Mucosa of descending colon (tissue), 3 donors: ENCODE measurements at regions not wholly inside any gene's neighbourhood (a gene's known extent, or its start where the extent isn't known, plus 50 kb on each side); places are given as distances from the start of the nearest gene placed in this dataset.
A peak's percentile ranks its signal among the peaks of the same experiment; 100 is the strongest.

Source experiments
- ATAC-seq: fragments of 200-7000 bp; cut with Tn5 transposase; one replicate; pipeline ENCODE4 v1.9.1; 2020; ENCODE audit warnings: mild to moderate bottlenecking, moderate library complexity
- DNase-seq, 3 donors: peaks; one replicate each; pipeline ENCODE4 v3.0.0-alpha.2; 2020
- H3K36me3 ChIP-seq: fragments of 200-600 bp; one replicate; pipeline ENCODE4 v1.8.0; 2021; ENCODE audit warnings: low read depth, mild to moderate bottlenecking
- H3K4me1 ChIP-seq: fragments of 200-600 bp; one replicate; pipeline ENCODE4 v1.8.0; 2021; ENCODE audit warnings: low read depth, mild to moderate bottlenecking
- H3K4me3 ChIP-seq: fragments of 200-600 bp; one replicate; pipeline ENCODE4 v1.8.0; 2021; ENCODE audit warnings: mild to moderate bottlenecking
- H3K9me3 ChIP-seq: fragments of 200-600 bp; one replicate; pipeline ENCODE4 v1.8.0; 2021; ENCODE audit warnings: mild to moderate bottlenecking
- intact Hi-C, 2 donors: fragments of 100-400 bp; cut with DNase I in 1 of 2; cut with micrococcal nuclease in 1 of 2; formaldehyde crosslinking; loops; one replicate each; pipeline versions ENCODE4 v1.11.0 to v1.11.1; 2022; cut with DNase I, micrococcal nuclease
- TF ChIP-seq, protein P1 (sequence below): fragments of 200-600 bp; IDR thresholded peaks from one replicate; pipeline ENCODE4 v1.8.0; 2022; ENCODE audit warnings: antibody characterized with exemption, mild to moderate bottlenecking
- donor health status: DM: no; HTN: no; CAD: no; lungs with moderate emphysema.
- donor health status: DM: no; HTN: no; CAD: no.
- donor health status: DM: no; HTN: yes; CAD: no.

DNA sequence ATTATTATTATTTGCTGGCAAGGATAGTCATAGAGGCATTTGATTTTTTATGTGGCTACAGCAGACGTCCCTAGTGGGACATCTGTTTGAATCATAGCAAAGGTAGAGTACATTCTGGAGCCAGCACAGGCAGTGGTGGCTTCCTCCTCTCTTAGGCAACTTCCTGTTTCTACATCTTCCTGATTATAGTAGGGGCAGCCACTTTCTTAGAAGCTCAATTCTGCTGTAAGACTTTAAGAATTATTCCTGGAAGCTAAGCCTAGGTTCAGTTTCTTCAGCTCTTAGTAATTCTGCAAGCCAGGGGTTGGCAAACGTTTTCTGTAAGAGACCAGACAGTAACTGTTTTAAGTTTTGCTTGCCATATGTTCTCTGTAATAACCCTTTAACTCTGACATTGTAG lies 129.3 kb upstream of the TENM4 start:
- Histone ChIP-seq H3K9me3 (no peaks in the 10 kb centered on the region), H3K36me3 (no peaks in the 10 kb centered on the region), H3K4me1 (no peaks in the 10 kb centered on the region), H3K4me3 (no peak overlapping the region)
- TF ChIP-seq, protein P1, sequence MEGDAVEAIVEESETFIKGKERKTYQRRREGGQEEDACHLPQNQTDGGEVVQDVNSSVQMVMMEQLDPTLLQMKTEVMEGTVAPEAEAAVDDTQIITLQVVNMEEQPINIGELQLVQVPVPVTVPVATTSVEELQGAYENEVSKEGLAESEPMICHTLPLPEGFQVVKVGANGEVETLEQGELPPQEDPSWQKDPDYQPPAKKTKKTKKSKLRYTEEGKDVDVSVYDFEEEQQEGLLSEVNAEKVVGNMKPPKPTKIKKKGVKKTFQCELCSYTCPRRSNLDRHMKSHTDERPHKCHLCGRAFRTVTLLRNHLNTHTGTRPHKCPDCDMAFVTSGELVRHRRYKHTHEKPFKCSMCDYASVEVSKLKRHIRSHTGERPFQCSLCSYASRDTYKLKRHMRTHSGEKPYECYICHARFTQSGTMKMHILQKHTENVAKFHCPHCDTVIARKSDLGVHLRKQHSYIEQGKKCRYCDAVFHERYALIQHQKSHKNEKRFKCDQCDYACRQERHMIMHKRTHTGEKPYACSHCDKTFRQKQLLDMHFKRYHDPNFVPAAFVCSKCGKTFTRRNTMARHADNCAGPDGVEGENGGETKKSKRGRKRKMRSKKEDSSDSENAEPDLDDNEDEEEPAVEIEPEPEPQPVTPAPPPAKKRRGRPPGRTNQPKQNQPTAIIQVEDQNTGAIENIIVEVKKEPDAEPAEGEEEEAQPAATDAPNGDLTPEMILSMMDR: no peak
- intact Hi-C loops: no loop called here
- no peak for DNase-seq
- no peak for ATAC-seq

DNA sequence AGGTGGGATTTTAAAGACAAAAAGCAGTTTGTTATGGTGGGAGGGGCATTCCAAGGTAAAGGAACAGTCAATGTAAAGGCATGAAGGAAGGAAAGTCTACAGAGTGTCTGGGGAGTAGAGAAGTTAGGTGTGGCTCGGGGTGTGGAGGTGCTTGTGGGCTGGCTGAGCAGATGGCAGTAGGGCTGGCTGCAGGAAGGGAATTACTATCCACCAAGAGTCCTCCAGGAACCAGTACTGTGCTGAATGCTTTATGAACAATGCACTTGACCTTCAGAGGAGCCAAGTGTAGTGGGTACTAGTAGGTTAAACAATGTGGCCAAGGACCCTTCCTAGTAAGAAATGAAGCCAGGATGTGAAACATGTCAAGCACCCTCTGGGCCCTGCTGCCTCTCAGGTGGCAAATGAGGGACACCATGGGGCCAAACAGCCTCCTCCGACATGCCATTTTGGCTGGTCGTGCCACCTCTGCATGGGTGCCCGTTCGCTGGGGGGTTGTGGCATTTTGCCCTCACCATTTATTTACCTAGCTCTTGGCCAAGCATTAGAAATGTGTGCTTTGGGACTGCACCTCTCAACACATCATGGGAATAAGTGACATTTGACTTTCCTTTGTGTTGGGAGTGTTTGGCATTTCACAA lies 123.6 kb upstream of the TENM4 start:
- peak in 1 of 3 donors; percentile 7 for DNase-seq
- peak; percentile 79 for ATAC-seq

DNA sequence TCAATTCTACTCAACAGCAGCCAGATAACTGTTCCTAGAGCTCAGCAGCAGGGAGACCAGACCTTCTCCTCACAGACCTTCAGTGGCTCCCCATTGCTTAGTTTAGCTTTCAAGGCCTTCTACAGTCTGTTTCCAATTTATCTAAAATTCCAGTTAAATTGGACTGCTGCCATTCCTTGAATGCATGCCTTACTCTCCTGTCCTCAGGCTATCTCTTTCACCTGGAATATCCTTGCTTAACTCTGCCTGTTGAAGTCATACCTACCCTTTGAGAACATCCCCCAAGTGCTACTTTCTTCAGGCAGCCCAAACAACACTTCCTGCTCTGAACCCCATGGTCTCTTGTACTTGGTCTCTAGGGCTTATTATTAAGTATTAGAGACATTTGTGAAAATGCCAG lies 120.7 kb upstream of the TENM4 start:
- ATAC-seq (no peak), DNase-seq (no peak)
- H3K36me3 ChIP-seq: no peaks in the 10 kb centered on the region
- no peaks in the 10 kb centered on the region for H3K9me3 ChIP-seq
- no peak overlapping the region for H3K4me3 ChIP-seq
- intact Hi-C loops: no loop called here
- TF ChIP-seq, protein P1: no peak
- H3K4me1 ChIP-seq: no peaks in the 10 kb centered on the region

More for the DNA sequence above, 123.6 kb upstream of the TENM4 start:
- Histone ChIP-seq H3K9me3 (no peaks in the 10 kb centered on the region), H3K4me1 (no peaks in the 10 kb centered on the region), H3K36me3 (no peaks in the 10 kb centered on the region), H3K4me3 (no peak overlapping the region)
- TF ChIP-seq, protein P1: no peak
- intact Hi-C loops: no loop called here

DNA sequence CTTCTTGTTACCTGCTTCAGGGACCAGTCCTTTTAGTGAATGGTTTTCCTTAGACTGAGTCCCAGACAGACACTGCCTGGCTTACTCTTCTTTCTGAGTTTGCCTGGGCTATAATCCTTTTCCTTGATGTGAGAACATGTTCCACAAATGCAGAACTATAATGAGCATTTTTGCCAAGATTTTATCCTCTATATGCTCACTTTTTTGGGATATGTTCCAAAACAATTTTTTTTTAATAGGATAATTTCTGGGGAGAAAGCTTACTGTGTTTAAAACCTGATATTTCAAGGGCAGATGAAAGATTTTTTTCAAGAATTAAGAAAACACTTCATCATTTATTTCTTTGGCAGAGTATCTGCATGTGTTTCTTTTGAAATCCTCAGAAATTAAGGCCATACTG lies 110.0 kb upstream of the TENM4 start:
- Histone ChIP-seq H3K4me1 (no peaks in the 10 kb centered on the region), H3K4me3 (no peak overlapping the region), H3K9me3 (no peaks in the 10 kb centered on the region), H3K36me3 (no peaks in the 10 kb centered on the region)
- intact Hi-C loops: no loop called here
- DNase-seq (no peak), ATAC-seq (no peak)
- TF ChIP-seq, protein P1: no peak

DNA sequence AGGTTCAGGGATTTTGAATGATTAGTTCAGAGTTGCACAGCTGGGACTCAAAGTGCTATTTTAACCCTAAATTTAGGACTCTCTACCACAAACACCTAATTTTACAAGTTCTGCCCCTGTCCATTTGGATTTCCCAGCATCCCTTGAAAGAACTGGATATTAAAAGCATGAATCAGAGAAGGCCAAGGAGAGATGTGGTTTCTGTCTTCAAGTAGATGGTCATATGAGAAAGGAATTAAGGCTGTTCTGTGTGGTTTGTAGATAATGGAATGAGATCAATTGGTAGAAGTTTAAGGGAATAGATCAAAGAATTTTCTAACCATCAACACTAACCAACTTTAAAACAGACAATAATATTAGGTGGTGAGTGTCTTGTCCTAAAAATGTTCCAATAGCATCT lies 106.4 kb upstream of the TENM4 start:
- Histone ChIP-seq H3K4me1 (no peaks in the 10 kb centered on the region), H3K4me3 (no peak overlapping the region), H3K9me3 (no peaks in the 10 kb centered on the region), H3K36me3 (no peaks in the 10 kb centered on the region)
- ATAC-seq (no peak), DNase-seq (no peak)
- intact Hi-C loops: no loop called here
- TF ChIP-seq, protein P1: no peak

DNA sequence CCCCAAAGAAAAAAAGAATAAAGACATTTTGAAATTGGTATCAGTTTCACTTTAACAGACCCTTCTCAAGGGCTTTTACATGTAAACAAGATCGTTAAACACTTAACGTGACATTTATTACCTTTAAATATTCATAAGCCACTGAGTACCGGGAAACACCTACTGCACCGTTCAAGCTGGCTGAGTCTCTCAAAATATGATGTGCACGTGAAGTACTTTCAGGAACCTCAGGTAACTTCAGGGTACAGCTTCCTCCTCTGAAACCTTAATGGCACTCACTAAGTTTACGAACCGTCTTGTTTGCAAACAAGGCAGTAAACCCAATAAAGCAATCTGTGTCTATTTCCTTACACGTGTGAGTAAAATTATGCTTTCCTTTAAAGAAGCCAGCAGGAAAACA lies 105.5 kb upstream of the TENM4 start:
- intact Hi-C loops: no loop called here
- DNase-seq (no peak), ATAC-seq (peak; percentile 71)
- Histone ChIP-seq H3K4me1 (no peaks in the 10 kb centered on the region), H3K36me3 (no peaks in the 10 kb centered on the region), H3K9me3 (no peaks in the 10 kb centered on the region), H3K4me3 (no peak overlapping the region)
- TF ChIP-seq, protein P1: no peak
